GM21737 (cell line): ENCODE measurements at regions not wholly inside any gene's neighbourhood (a gene's known extent, or its start where the extent isn't known, plus 50 kb on each side); places are given as distances from the start of the nearest gene placed in this dataset.

ENCODE experiments used
- ATAC-seq: cut with Tn5 transposase; IDR thresholded peaks from one replicate; pipeline ENCODE4 v1.9.1; 2021; ENCODE audit warnings: mild to moderate bottlenecking, moderate library complexity; ENCODE audit not compliant: unreplicated experiment

- no peak for ATAC-seq
Measured at GRCh38 chr18:55863876-55864275, 275.9 kb upstream of the TCF4 start.

GRCh38 chr18:55863391-55863706 is 275.4 kb upstream of the TCF4 start:
- no peak for ATAC-seq

GRCh38 chr18:55862693-55863390 is 274.9 kb upstream of the TCF4 start:
- no peak for ATAC-seq

- no peak for ATAC-seq
Measured at GRCh38 chr18:55861266-55861665, 273.3 kb upstream of the TCF4 start.

- ATAC-seq: no peak
Measured at GRCh38 chr18:55858661-55859515, 270.9 kb upstream of the TCF4 start.

- no peak for ATAC-seq
Measured at GRCh38 chr18:55857956-55858355, 270.0 kb upstream of the TCF4 start.

- no peak for ATAC-seq
Measured at GRCh38 chr18:55857409-55857808, 269.4 kb upstream of the TCF4 start.

GRCh38 chr18:55856679-55857078 is 268.7 kb upstream of the TCF4 start:
- no peak for ATAC-seq

- no peak for ATAC-seq
Measured at GRCh38 chr18:55856229-55856628, 268.2 kb upstream of the TCF4 start.

GRCh38 chr18:55853268-55853667 is 265.3 kb upstream of the TCF4 start:
- ATAC-seq: no peak

GRCh38 chr18:55850904-55851303 is 262.9 kb upstream of the TCF4 start:
- ATAC-seq: no peak

- ATAC-seq: no peak
Measured at GRCh38 chr18:55849391-55849790, 261.4 kb upstream of the TCF4 start.

GRCh38 chr18:55847960-55848359 is 260.0 kb upstream of the TCF4 start:
- ATAC-seq: no peak

GRCh38 chr18:55845221-55845620 is 257.2 kb upstream of the TCF4 start:
- no peak for ATAC-seq

GRCh38 chr18:55844382-55844781 is 256.4 kb upstream of the TCF4 start:
- no peak for ATAC-seq

- ATAC-seq: no peak
Measured at GRCh38 chr18:55841314-55841713, 253.3 kb upstream of the TCF4 start.

GRCh38 chr18:55840601-55841170 is 252.7 kb upstream of the TCF4 start:
- ATAC-seq: no peak

GRCh38 chr18:55839343-55839742 is 251.4 kb upstream of the TCF4 start:
- no peak for ATAC-seq

GRCh38 chr18:55838841-55839240 is 250.8 kb upstream of the TCF4 start:
- no peak for ATAC-seq

- ATAC-seq: no peak
Measured at GRCh38 chr18:55838319-55838718, 250.3 kb upstream of the TCF4 start.

- no peak for ATAC-seq
Measured at GRCh38 chr18:55833543-55833942, 245.6 kb upstream of the TCF4 start.

- ATAC-seq: no peak
Measured at GRCh38 chr18:55830544-55830943, 242.6 kb upstream of the TCF4 start.
